GM18909 (cell line): ENCODE measurements at regions not wholly inside any gene's neighbourhood (a gene's known extent, or its start where the extent isn't known, plus 50 kb on each side); places are given as distances from the start of the nearest gene placed in this dataset.

ENCODE experiments used
- ATAC-seq: cut with Tn5 transposase; IDR thresholded peaks from one replicate; pipeline ENCODE4 v1.9.1; 2021; ENCODE audit warnings: mild to moderate bottlenecking; ENCODE audit not compliant: unreplicated experiment, poor library complexity

DNA sequence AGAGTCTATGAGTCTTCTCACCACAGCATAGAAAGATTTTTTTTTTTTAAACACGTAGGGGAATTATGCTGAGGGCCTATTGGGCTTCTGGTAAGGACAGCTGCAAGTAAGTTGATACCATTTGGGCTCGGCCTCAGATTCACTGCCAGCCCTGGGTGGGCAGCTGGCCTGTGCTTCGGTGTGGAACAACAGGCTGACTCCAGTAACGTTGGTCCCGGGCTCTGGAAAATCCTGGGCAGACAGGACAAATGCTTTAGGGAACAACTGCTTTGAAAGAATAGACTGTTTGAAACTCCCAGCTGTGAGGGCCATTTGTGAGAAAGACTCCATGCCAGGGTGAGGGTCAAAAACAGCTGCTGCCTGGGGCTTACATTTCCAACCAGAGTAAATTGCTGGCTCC is 366.5 kb downstream of the QKI start:
- no peak for ATAC-seq

DNA sequence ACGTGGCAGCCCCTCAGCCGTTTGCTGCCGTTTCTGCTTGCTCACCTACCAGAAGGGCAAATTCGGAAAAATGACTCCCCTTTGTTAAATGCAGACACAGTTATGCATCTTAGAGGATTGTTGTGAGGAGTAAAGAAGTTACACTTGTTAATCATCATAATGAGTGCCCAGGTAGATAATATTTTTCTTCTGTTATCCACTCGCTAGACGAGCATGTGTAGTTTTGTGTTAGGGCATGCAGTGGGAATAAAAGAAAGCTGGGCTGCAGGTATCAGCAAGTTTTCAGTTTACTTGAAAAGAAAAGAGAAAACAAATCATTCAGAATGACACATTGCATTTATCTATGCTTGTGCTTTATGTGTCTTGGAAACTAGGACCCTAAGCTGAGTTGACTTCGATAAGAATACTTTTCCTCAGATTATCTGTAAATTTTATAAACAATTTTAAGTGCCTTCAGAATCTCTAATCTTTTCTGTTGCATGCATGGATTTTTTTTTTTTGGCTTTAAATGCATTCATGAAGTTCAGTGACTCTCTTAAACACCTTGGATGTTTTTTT is 365.3 kb downstream of the QKI start:
- ATAC-seq, result no peak

DNA sequence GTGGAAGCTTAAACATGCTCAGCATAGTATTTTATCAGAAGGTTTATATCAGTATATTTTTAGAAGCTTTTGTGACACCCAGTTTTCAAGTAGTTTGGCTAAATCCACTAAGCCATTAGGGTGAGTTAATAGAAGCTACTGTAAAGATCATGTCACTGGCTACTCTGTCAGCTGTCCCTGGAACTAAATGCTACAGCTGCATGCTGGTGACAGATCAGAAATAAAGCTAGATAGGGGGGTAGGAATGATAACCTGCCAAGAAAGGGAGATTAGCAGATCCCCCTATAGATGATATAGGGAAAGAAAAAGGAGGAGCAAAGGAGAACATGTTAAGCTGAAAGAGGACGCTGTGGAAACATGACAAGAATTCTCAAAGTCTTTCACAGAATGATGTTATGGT is 363.2 kb downstream of the QKI start:
- ATAC-seq, result no peak

DNA sequence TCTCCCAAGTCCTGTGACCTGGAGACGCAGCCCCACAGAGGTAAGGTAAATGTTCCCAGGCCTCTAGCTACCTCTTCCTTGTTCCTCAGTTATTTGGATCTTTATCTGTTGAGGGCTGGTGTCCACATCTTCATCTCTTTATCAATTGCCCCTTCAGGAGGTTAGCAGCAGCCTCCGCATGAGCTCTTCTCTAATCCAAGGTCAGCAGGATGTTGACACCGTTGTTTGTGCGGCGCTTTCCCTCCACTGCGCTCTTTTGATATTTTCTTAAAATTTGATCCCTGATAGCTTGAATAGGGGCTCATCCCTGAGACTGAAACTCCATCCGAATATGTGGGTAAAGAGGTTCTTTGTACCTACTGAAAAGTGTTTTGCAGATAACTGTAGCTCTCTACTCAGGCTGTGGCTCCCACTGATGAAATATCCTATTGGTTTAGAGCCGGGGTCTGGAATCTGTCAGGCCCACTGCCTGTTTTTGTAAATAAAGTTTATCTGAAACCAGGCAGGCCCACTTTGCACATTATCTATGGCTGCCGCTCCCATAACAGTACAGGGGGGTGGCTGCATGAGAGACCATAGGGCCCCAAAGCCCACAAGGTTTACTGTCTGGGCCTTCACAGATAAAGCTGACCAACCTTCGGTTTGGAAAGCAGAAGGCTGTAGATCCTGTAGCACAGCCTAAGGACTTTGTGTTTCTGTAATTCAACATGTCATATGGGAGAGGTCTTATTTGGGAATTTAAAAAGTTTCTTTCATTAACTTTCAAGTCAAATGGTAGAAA is 362.6 kb downstream of the QKI start:
- ATAC-seq, result no peak

DNA sequence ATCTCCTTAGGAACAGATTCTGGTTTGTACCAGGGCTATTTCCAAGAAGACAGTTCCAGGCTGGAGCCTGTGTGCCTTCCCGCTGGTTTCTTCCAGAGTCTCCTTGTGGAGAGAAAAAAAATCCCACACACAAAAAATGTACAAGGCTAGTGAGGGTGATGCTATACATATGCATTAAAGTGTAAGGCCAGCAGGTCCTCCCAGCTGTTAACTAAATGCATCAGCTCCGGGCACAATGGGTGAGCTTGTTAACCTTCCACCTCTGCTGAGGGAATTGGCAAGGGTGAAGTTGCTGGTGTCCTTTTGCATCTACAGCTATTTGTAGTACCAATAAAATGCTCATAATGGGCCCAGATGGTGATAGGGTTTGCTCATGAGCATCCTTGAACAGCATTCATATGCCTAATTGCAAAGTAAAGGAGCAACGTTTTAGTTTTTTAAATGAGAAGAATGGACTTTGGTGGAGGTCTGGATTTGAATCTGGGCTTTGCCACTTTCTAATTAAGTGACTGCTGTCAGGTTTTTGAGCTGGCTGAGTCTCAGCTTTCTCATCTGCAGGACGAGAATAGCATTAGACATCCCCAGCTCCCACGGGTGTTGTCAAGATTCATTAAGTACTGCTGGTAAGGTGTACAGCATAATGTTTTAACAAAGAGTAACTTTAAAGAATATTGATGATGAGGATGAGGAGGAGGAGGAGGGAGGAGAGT is 361.8 kb downstream of the QKI start:
- no peak for ATAC-seq

DNA sequence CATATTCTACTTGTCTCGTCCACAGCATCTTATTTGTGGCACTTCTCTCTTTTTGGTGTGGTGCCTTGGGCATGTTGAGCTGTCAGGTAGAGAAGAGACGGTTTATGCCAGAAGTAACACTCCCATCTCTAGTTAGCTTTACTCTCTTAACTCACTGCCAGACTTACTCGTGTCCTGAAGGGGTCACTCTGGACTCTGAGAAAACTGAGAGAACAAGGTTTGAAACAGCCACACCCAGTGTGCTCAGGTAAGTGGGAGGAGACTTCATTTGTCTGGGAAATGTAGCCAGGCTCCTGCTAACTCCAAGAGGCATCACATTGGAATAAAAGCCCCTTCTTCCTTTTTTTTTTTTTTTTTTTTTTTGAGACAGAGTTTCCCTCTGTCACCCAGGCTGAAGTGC is 360.8 kb downstream of the QKI start:
- ATAC-seq, result no peak

DNA sequence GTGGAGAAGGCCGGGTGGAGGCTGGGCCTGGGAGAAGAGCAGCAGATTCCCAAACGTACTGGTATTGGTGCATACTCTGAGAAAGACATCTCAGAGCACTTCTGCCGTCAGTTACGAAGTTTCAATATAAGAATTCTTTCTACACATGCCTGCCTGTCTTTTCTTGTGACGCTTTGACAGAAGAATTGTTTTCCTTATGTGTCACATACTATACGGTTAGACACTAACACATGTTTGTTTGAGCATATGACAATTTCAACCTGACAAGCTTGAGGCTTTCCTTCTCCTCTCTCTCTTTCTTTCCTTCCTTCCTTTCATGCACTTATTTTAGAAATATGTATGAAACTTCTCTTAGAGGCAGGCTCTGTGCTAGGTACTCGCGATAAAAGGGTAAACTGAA is 360.0 kb downstream of the QKI start:
- ATAC-seq, result no peak

DNA sequence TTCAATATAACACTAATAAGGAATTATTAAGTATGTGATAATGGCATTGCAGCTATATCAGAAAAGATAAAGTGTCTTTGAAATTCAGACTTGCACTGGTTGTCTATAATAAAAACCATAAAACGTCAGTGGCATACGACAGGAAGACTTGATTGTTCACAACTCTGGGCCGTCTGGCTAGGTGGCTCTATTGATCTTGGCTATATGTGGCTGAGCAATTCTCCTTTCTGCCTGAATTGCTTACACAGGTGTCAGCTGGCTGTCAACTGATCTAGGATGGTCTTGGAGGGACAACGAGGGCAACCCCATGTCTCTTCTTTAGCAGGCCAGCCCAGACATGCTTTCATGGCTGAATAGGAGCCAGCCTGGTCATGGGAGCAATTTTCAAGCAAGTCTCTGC is 359.1 kb downstream of the QKI start:
- no peak for ATAC-seq

DNA sequence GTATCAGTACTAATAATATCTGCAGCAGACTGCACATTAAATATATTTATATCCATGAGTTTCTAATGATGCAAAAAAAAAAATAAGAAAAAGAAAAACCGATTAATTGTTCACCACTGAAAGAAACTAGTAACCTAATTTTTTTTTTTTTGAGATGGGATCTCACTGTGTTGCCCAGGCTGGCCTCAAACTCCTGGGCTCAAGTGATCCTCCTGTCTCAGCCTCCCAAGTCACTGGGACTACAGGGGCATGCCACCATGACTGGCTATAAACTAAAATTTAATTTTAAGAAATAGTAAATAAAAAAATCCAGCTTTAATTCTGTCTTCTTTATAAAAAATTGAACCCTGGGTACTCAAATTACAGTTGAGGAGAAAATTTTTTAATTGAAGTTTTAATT is 358.2 kb downstream of the QKI start:
- no peak for ATAC-seq

DNA sequence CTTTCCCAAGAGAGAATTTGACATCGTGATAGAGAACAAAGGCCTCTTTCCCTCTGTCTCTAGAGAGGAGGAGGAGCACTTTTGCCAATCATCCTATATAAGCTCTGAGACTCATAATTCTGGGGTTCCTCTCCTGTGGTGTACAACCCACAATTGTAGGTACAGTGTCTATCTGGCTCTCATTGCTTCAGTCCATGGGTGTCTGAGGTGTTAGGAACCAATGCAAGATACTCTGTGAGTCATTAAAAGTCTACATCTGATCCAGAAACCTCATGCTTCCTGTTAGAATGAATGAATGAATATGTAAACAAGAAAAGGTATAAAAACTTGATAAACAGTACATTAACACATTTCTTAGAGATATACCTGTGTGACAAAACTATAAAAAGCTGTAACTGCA is 356.7 kb downstream of the QKI start:
- ATAC-seq, result no peak

DNA sequence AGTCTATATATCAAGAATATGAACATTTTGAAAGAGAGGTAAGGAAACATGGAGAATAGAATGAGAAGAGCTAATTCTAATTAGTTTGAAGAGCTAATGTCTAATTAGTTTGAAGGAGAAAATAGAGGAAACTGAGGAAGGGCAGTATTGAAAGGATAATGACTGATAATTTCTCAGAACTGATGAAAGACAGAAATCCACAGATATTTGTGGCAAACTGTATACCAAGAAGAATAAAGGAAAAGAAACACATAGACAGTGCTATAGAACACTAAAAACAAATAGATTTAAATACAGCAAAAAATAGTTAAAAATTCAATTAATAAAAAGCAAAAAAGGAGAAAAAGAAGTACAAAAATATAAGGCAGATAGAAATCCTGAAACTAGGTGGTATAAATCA is 354.4 kb downstream of the QKI start:
- no peak for ATAC-seq

DNA sequence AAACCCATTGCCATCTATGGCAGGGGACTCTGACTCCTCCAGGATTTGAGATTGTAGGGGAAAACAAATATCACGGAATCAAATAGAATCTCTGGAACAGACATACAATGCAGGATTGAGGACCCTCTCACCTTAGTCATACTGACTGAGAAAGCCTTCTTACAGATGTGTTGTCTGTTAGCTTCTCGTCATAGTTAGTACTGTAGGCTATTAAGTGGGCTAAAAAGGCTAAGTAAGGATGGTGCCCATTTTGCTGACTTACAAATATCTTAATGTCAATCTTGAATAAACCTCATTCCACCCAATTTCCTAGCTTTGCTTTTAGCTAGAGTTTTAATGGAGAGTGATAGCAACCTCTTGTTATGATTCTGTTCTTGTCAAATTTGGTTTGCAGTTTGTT is 352.4 kb downstream of the QKI start:
- no peak for ATAC-seq

DNA sequence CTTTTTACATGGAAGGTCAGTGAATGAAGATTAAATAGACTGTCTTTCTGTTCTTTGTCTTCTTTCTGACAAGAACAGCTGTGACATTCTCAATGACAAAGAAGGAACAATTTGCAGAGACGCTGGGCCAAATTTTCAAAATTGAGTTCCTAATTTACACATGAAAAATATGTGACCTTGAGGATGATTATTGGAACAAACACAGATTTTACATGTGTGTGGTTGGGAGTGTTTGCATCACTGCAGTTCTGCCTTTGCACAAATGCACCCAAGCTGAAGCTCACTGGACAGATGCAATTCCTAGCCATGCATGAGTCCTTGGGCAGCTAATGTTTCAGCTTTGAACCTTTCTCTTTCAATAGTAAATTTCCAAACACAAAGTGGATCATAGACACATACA is 350.8 kb downstream of the QKI start:
- no peak for ATAC-seq

DNA sequence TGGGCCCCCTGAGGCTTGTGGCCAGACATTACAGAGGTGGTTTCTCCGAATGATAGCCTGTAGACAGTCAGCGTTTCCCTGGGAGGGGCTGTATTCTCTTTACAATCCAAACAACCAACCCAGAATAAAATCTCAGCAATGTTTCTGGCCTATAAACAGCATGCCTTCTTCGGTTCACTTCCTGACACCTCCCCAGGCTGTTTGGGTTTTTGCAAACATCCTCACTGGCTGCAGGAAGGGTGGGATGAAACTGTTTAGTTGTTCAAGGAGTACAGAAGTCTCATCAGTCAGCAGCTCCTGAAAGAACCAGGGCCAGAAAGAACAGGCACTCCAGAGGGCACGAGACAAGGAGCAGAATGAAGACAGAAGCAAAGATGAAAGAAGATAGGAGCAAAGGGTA is 350.0 kb downstream of the QKI start:
- ATAC-seq, result no peak

DNA sequence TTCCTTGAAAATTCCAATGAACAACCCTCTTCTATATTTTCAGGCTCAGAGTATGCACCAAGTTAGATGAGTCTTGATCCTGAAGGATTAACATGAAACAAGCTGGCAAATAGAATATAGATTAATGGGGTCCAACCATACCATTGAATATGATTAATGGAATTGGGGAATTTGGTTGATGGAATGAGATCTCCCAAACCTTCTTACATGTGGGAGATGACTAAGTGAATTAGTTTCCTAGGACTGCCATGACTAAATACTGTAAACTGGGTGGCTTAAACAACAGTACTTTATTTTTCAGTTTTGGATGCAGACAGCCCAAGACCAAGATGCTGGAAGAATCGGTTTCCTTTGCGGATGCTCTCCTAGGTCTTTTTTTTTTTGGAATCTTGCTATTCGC is 347.0 kb downstream of the QKI start:
- no peak for ATAC-seq

DNA sequence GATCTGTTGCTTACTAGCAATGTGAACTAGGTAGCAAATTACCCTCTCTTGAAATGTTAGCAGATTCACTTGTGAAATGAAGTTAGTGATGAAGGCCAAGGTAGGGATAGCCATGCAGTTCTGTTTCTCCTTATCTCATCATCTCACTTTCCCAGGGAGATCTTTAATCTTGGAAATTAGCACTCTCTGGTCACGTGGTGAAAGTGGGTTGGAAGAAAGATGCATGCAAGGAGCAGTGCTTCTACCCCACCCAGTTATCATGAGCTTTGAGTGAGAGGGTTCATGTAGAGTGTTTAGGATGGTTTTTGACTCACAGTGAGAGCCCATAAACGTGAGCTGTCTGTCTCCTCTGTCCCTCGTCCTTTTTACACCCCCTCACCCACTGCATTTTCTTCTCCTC is 346.3 kb downstream of the QKI start:
- no peak for ATAC-seq

DNA sequence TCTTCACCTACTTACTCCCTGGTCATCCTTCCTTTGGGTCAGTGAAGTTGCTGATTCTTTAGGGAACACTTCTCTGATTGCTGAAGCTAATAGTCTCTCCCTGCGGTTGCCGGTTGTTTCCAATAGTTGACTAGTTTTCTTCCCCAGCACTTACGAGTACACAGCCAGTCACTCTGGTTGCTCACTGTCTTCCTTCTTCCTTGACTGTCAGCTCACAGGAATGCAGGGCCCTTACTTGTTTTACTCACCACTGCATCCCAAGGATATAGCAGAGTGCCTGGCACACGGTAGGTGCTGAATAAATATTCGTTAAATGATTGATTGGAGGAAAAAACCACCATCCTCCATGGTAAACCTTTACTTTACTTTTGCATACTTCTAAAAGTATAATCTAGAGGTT is 345.0 kb downstream of the QKI start:
- no peak for ATAC-seq

DNA sequence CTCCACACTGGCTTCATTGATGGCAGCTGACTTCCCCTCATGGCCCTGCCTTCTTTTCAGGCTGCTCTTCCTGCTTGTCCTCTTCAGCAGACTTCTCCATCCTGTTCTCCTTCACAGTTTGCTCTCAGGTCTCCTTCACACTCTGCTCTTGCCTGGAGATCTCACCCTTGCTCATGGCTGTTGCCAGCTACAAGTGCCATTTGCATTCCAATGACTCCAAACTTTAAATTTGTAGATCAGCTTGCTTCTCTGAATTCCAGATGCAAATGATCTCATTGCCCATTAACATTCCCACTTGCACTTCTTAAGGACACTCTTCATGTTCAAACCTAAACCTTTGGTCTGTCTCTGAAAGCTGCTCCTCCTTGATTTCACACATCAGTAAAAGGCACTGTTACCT is 343.0 kb downstream of the QKI start:
- no peak for ATAC-seq

DNA sequence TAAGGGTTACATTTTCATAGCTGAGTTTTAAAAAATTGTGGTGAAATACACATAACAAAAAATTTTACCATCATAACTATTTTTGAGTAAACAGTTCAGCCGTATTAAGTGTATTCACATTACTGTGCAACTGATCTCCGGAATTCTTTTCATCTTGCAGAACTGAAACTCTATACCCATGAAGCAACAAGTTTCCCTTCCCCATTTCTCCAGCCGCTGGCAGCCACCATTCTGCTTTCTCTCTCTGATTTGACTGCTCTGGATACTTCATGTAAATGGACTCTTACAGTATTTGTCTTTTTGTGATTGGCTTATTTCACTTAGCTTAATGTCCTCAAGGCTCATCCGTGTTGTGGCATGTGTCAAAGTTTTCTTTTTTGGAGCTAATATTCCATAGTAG is 341.6 kb downstream of the QKI start:
- ATAC-seq, result peak; percentile 100

DNA sequence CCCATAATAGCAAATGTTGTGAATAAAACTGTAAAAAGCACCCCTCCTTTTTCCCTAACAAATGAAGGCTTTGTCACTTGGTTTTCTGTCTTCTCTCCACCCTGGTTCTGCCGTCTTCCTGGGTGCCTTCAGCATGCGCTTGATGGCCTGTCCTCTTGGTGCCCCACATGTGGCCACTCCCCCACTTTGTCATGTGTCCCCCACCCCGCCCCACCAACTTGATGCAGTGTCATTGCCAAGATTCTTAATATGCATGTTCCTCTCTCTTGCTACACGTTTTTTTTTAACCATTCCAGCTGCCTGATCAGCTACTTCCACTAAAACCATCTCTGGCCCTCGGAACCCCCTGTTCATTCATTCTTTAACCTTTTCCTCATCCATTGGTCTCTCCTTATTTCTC is 340.3 kb downstream of the QKI start:
- ATAC-seq, result no peak

DNA sequence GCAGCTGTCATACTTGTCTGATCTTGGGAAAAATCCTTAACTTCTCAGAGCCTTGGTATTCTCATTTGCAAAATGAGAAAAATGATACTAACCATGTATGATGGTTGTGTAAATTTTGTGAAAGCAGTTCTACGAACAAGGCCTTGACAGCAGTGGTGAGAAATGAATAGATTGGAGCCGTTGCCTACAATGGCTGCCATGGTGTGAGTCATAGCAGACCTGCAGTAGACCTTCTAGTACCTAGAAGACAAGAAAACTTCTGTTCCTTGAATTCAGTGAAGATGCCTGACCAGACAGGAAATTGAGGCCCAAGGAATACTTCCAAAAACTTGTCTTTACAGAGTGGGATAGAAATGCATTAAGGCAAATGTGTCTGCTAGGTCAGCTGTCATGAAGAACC is 338.9 kb downstream of the QKI start:
- ATAC-seq, result no peak

DNA sequence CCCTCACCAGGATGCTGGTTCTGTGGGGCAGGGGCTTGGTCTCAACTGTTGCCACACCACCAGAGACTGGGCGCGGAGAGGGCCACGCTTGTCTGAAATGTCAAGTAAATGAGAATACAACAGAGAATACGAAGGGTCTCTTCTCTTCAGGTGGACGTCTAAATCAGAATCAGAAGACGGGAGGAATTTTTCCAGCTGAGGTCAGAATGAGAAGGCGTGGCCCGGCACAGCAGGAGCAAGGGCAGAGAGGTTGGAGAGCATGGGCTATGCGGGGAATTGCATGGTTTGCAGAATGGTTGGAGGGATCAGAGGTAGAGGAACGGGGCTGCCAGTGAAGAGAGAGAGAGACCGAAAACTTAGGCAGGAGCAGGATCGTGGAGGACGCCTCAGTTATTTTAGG is 337.9 kb downstream of the QKI start:
- ATAC-seq, result no peak
